ENCODE measurements at regions not wholly inside any gene's neighbourhood (a gene's known extent, or its start where the extent isn't known, plus 50 kb on each side); places are given as distances from the start of the nearest gene placed in this dataset.

GRCh38 chr4:89514811-89515210 lies 207.2 kb upstream of the GPRIN3 start:
- TF ChIP-seq, protein P1, sequence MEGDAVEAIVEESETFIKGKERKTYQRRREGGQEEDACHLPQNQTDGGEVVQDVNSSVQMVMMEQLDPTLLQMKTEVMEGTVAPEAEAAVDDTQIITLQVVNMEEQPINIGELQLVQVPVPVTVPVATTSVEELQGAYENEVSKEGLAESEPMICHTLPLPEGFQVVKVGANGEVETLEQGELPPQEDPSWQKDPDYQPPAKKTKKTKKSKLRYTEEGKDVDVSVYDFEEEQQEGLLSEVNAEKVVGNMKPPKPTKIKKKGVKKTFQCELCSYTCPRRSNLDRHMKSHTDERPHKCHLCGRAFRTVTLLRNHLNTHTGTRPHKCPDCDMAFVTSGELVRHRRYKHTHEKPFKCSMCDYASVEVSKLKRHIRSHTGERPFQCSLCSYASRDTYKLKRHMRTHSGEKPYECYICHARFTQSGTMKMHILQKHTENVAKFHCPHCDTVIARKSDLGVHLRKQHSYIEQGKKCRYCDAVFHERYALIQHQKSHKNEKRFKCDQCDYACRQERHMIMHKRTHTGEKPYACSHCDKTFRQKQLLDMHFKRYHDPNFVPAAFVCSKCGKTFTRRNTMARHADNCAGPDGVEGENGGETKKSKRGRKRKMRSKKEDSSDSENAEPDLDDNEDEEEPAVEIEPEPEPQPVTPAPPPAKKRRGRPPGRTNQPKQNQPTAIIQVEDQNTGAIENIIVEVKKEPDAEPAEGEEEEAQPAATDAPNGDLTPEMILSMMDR (IDR thresholded peaks at IDR 0.05), result no peak
- TF ChIP-seq EP300 (IDR thresholded peaks at IDR 0.05), result no peak
- no peak for TF ChIP-seq POLR2A (IDR thresholded peaks at IDR 0.05)
